Mesenchymal stem cell (in vitro differentiated cells and primary cell): ENCODE measurements at regions not wholly inside any gene's neighbourhood (a gene's known extent, or its start where the extent isn't known, plus 50 kb on each side); places are given as distances from the start of the nearest gene placed in this dataset.
A peak's percentile ranks its signal among the peaks of the same experiment; 100 is the strongest.
"Not testable (repeated sequence)": the region's sequence is repeated elsewhere in the genome, so short reads cannot be mapped to it uniquely, and the experiment has no call there.

Experiments used
- DNase-seq: peaks from one replicate; pipeline ENCODE4 v3.0.0-alpha.2; 2013
- H2AFZ ChIP-seq: one replicate; pipeline ENCODE4 v1.6.1; 2013; ENCODE audit warnings: low read depth, mild to moderate bottlenecking, control low read depth, inconsistent platforms, low read length, moderate library complexity
- H2AK5ac ChIP-seq: 2 replicates; pipeline ENCODE4 v1.6.1; 2013; ENCODE audit warnings: low read length, moderate library complexity, mild to moderate bottlenecking, inconsistent platforms; ENCODE audit not compliant: severe bottlenecking
- H2BK120ac ChIP-seq: one replicate; pipeline ENCODE4 v1.6.1; 2013; ENCODE audit warnings: low read depth, mild to moderate bottlenecking, inconsistent platforms, low read length, moderate library complexity
- H2BK12ac ChIP-seq, 2 experiments: one replicate each; pipeline ENCODE4 v1.6.1; 2013; ENCODE audit warnings: inconsistent platforms in 2 of 2, low read length in 2 of 2, mild to moderate bottlenecking in 2 of 2, moderate library complexity in 2 of 2, control low read depth in 1 of 2
- H2BK15ac ChIP-seq: one replicate; pipeline ENCODE4 v1.6.1; 2013; ENCODE audit warnings: mild to moderate bottlenecking, low read depth, inconsistent platforms; ENCODE audit not compliant: poor library complexity, severe bottlenecking
- H2BK5ac ChIP-seq: 2 replicates; pipeline ENCODE4 v1.6.1; 2013; ENCODE audit warnings: low read depth, mild to moderate bottlenecking, low read length, control low read depth, inconsistent platforms; ENCODE audit not compliant: poor library complexity, severe bottlenecking
- H3K14ac ChIP-seq, 2 experiments: one replicate each; pipeline ENCODE4 v1.6.1; 2013; ENCODE audit warnings: inconsistent platforms in 2 of 2, low read length in 2 of 2, control low read depth in 1 of 2, mild to moderate bottlenecking in 1 of 2, moderate library complexity in 1 of 2
- H3K18ac ChIP-seq, 2 experiments: one replicate each; pipeline ENCODE4 v1.6.1; 2013; ENCODE audit warnings: inconsistent platforms in 2 of 2, low read length in 2 of 2, control low read depth in 1 of 2, low read depth in 1 of 2, mild to moderate bottlenecking in 1 of 2
- H3K23ac ChIP-seq, 2 experiments: one replicate each; pipeline ENCODE4 v1.6.1; 2013; ENCODE audit warnings: inconsistent platforms in 2 of 2, low read length in 2 of 2, mild to moderate bottlenecking in 2 of 2, moderate library complexity in 2 of 2, control low read depth in 1 of 2
- H3K27ac ChIP-seq: 2 replicates; pipeline ENCODE4 v1.5.1; 2013; ENCODE audit warnings: mild to moderate bottlenecking, moderate library complexity, low read length, control low read depth, inconsistent platforms; ENCODE audit not compliant: poor library complexity, severe bottlenecking
- H3K27me3 ChIP-seq, 2 experiments: 2 replicates each; pipeline versions ENCODE4 v1.6.1 to v1.7.0; 2013; ENCODE audit warnings: low read length in 2 of 2, mild to moderate bottlenecking in 2 of 2, moderate library complexity in 2 of 2, control low read depth in 1 of 2, inconsistent platforms in 1 of 2; ENCODE audit not compliant: control insufficient read depth in 1 of 2, insufficient read depth in 1 of 2
- H3K36me3 ChIP-seq, 2 experiments: 2 replicates each; pipeline versions ENCODE4 v1.6.1 to v1.7.0; 2013; ENCODE audit warnings: low read length in 2 of 2, control low read depth in 1 of 2, inconsistent platforms in 1 of 2, low read depth in 1 of 2, mild to moderate bottlenecking in 1 of 2; ENCODE audit not compliant: insufficient read depth in 2 of 2, control insufficient read depth in 1 of 2
- H3K4ac ChIP-seq, 2 experiments: one replicate each; pipeline ENCODE4 v1.6.1; 2013; ENCODE audit warnings: inconsistent platforms in 2 of 2, low read length in 2 of 2, mild to moderate bottlenecking in 2 of 2, moderate library complexity in 2 of 2, control low read depth in 1 of 2, low read depth in 1 of 2
- H3K4me1 ChIP-seq: 2 replicates; pipeline ENCODE4 v1.6.1; 2013; ENCODE audit warnings: low read depth, low read length, control low read depth; ENCODE audit not compliant: control insufficient read depth, insufficient read depth
- H3K4me2 ChIP-seq: 2 replicates; pipeline ENCODE4 v1.6.1; 2013; ENCODE audit warnings: low read length, mild to moderate bottlenecking, inconsistent platforms; ENCODE audit not compliant: poor library complexity, severe bottlenecking
- H3K4me3 ChIP-seq, 2 experiments: 2 replicates each; pipeline versions ENCODE4 v1.5.1 to v1.7.0; 2013; ENCODE audit warnings: low read length in 2 of 2, mild to moderate bottlenecking in 2 of 2, control low read depth in 1 of 2, low read depth in 1 of 2; ENCODE audit not compliant: insufficient read depth in 1 of 2
- H3K79me1 ChIP-seq: replicated peaks from 2 replicates; pipeline ENCODE4 v1.6.1; 2013; ENCODE audit warnings: mild to moderate bottlenecking, control low read depth, low read length, inconsistent platforms; ENCODE audit not compliant: poor library complexity, severe bottlenecking
- H3K9ac ChIP-seq: 2 replicates; pipeline ENCODE4 v1.7.0; 2013; ENCODE audit warnings: mild to moderate bottlenecking, low read length, moderate library complexity
- H3K9me3 ChIP-seq: 2 replicates; pipeline ENCODE4 v1.7.0; 2013; ENCODE audit warnings: mild to moderate bottlenecking, low read length; ENCODE audit not compliant: control insufficient read depth
- H4K8ac ChIP-seq: one replicate; pipeline ENCODE4 v1.6.1; 2013; ENCODE audit warnings: inconsistent platforms, mild to moderate bottlenecking, low read length, moderate library complexity
- H4K91ac ChIP-seq: one replicate; pipeline ENCODE4 v1.6.1; 2013; ENCODE audit warnings: mild to moderate bottlenecking, low read length, inconsistent platforms
- WGBS: methylation state at CpG from one replicate; pipeline ENCODE4 v1.1.7; 2013; ENCODE audit warnings: mixed read lengths; 5-methylcytosine and 5-hydroxymethylcytosine counted together

- H3K9ac ChIP-seq, H2BK12ac ChIP-seq, H4K8ac ChIP-seq, H3K4me2 ChIP-seq, H2AK5ac ChIP-seq, H3K4me3 ChIP-seq, H3K9me3 ChIP-seq, H3K18ac ChIP-seq, H4K91ac ChIP-seq, H3K79me1 ChIP-seq, H3K4ac ChIP-seq, H2BK15ac ChIP-seq, H3K23ac ChIP-seq, H3K27ac ChIP-seq, H3K27me3 ChIP-seq, H2BK5ac ChIP-seq, H2AFZ ChIP-seq, H2BK120ac ChIP-seq, H3K14ac ChIP-seq, H3K4me1 ChIP-seq, H3K36me3 ChIP-seq: not testable (repeated sequence)
- DNase-seq = peak; percentile 44
- WGBS = 74% methylated on average over 1 of the region's 2 CpGs
Measured at GRCh38 chr7:66489741-66490140, 138.9 kb upstream of the KCTD7 start.

GRCh38 chr7:66490979-66491378, 137.7 kb upstream of the KCTD7 start:
- not testable (repeated sequence) for H3K18ac ChIP-seq, DNase-seq, H3K9ac ChIP-seq, H3K4ac ChIP-seq, H3K79me1 ChIP-seq, H3K4me2 ChIP-seq, H4K8ac ChIP-seq, H2AK5ac ChIP-seq, H3K9me3 ChIP-seq, H2BK5ac ChIP-seq, H2BK120ac ChIP-seq, H2AFZ ChIP-seq, H3K27me3 ChIP-seq, H2BK12ac ChIP-seq, H3K4me1 ChIP-seq, H3K23ac ChIP-seq, H3K27ac ChIP-seq, H2BK15ac ChIP-seq, H3K4me3 ChIP-seq, H4K91ac ChIP-seq, H3K14ac ChIP-seq, H3K36me3 ChIP-seq
- 90% methylated on average over 7 of the region's 11 CpGs for WGBS

- not testable (repeated sequence) for H2BK5ac ChIP-seq, H2AFZ ChIP-seq, H3K9me3 ChIP-seq, DNase-seq, H3K79me1 ChIP-seq, H3K27me3 ChIP-seq, H3K23ac ChIP-seq, H3K27ac ChIP-seq, H2BK15ac ChIP-seq, H2BK120ac ChIP-seq, H2BK12ac ChIP-seq, H3K4me1 ChIP-seq, H3K36me3 ChIP-seq
- peak overlapping the region; percentile 98 for H4K8ac ChIP-seq
- H3K4ac ChIP-seq = peak overlapping the region; percentile 35 to 67
- WGBS = over 99% methylated on average over 6 of the region's 7 CpGs
- peak overlapping the region in 1 of 2 experiments; percentile 48 for H3K14ac ChIP-seq
- H3K9ac ChIP-seq = peak overlapping the region; percentile 95
- peak overlapping the region; percentile 56 for H4K91ac ChIP-seq
- H3K4me3 ChIP-seq = peak overlapping the region in 1 of 2 experiments; percentile 89
- H3K18ac ChIP-seq = peak overlapping the region in 1 of 2 experiments; percentile 22
- peak overlapping the region; percentile 97 for H2AK5ac ChIP-seq
- peak overlapping the region; percentile 83 for H3K4me2 ChIP-seq
Measured at GRCh38 chr7:66492405-66492804, 136.3 kb upstream of the KCTD7 start.

- Histone ChIP-seq H2BK12ac (peak overlapping the region in 1 of 2 experiments; percentile 86), H3K14ac (peak overlapping the region in 1 of 2 experiments; percentile 93), H3K4me1 (peaks cover 10% of the 10 kb centered on the region), H3K4me3 (peak overlapping the region; percentile 77 to 89), H3K79me1 (peaks cover 9% of the 10 kb centered on the region), H3K27me3 (no peaks in the 10 kb centered on the region), H3K36me3 (no peaks in the 10 kb centered on the region), H2BK5ac (peak overlapping the region; percentile 78), H2BK15ac (no peak overlapping the region), H4K8ac (peak overlapping the region; percentile 100), H2AK5ac (peak overlapping the region; percentile 97), H3K4ac (peak overlapping the region; percentile 87 to 92), H3K27ac (peak overlapping the region; percentile 80), H3K9ac (peak overlapping the region; percentile 95), H2BK120ac (peak overlapping the region; percentile 49), H3K4me2 (peak overlapping the region; percentile 98), H4K91ac (peak overlapping the region; percentile 93), H2AFZ (peak overlapping the region; percentile 100), H3K18ac (peak overlapping the region; percentile 86 to 99), H3K9me3 (no peaks in the 10 kb centered on the region), H3K23ac (peak overlapping the region in 1 of 2 experiments; percentile 97)
- peak; percentile 98 for DNase-seq
- WGBS = 1% methylated on average over 60 of the region's 68 CpGs
Measured at GRCh38 chr7:66493235-66494205, 135.2 kb upstream of the KCTD7 start.
